K562 (cell line): ENCODE measurements at regions not wholly inside any gene's neighbourhood (a gene's known extent, or its start where the extent isn't known, plus 50 kb on each side); places are given as distances from the start of the nearest gene placed in this dataset.

Experiments used
- ATAC-seq: fragments of 200-7000 bp; cut with Tn5 transposase; 3 replicates; pipeline ENCODE4 v1.9.1; 2020; ENCODE audit warnings: moderate library complexity
- BruUV-seq: library from RNA; stranded (reverse); fragments of 400-500 nt; replicated peaks from 2 replicates; lab custom pipeline; 2021; lab: Mats Ljungman, UMichigan
- CTCF ChIA-PET: fragments of 300-600 bp; formaldehyde crosslinking; extraction: SDS; loops from one replicate; lab custom pipeline; 2021; ENCODE audit warnings: low intra/inter-chr PET ratio; lab: Yijun Ruan, JAX
- POLR2A ChIA-PET: fragments of 300-600, 350-650 bp; sonication (Branson Sonifier 250); formaldehyde crosslinking; extraction: SDS; loops from one replicate; lab custom pipeline; 2021; ENCODE audit warnings: antibody characterized with exemption, inconsistent platforms; lab: Yijun Ruan, JAX
- DNase-seq, 4 experiments: peaks; one replicate each; pipeline versions ENCODE4 v3.0.0 to v3.0.0-alpha.2; 2011 to 2018; ENCODE audit warnings: low spot score in 3 of 4, mixed read lengths in 3 of 4; ENCODE audit errors: extremely low read depth in 1 of 4
- FAIRE-seq: peaks from 2 replicates; lab custom pipeline; 2011; peaks lifted over from hg19 to GRCh38; lab: Jason Lieb, UNC
- H2AFZ ChIP-seq: 2 replicates; pipeline ENCODE4 v1.6.0; 2011; ENCODE audit warnings: low read depth, low read length, control low read depth, inconsistent platforms
- H3K27ac ChIP-seq: fragments of 200-600 bp; 3 replicates; pipeline ENCODE4 v1.8.0; 2011; ENCODE audit warnings: low read depth, mild to moderate bottlenecking, control low read depth, inconsistent platforms, low read length, moderate library complexity, mixed read lengths; ENCODE audit errors: extremely low read depth
- H3K27me3 ChIP-seq, 2 experiments: fragments of 300-600 bp in 1 of 2; 2 replicates in 1 of 2; 3 replicates in 1 of 2; pipeline versions ENCODE4 v1.6.0 to v1.8.0; 2011; ENCODE audit warnings: inconsistent platforms in 2 of 2, low read length in 2 of 2, mild to moderate bottlenecking in 1 of 2, mixed read lengths in 1 of 2, moderate library complexity in 1 of 2; ENCODE audit not compliant: control insufficient read depth in 2 of 2, insufficient read depth in 2 of 2
- H3K36me3 ChIP-seq: fragments of 300-600 bp; 3 replicates; pipeline ENCODE4 v1.8.0; 2011; ENCODE audit warnings: mild to moderate bottlenecking, low read length, inconsistent platforms; ENCODE audit not compliant: control insufficient read depth, insufficient read depth
- H3K4me1 ChIP-seq, 2 experiments: fragments of 200-600 bp in 1 of 2; replicated peaks in 1 of 2; 2 replicates in 1 of 2; 3 replicates in 1 of 2; pipeline versions ENCODE4 v1.5.1 to v1.8.0; 2011; ENCODE audit warnings: inconsistent platforms in 2 of 2, low read length in 2 of 2, mild to moderate bottlenecking in 1 of 2, mixed read lengths in 1 of 2, moderate library complexity in 1 of 2; ENCODE audit not compliant: control insufficient read depth in 2 of 2, insufficient read depth in 2 of 2
- H3K4me2 ChIP-seq: 2 replicates; pipeline ENCODE4 v1.6.1; 2011; ENCODE audit warnings: low read length, control low read depth, inconsistent platforms, mixed read lengths; ENCODE audit not compliant: insufficient read depth
- H3K4me3 ChIP-seq: fragments of 200-600 bp; sonication (generic), shearing (Covaris generic); 2 replicates; pipeline ENCODE4 v1.5.1; 2016; ENCODE audit warnings: control low read depth, inconsistent platforms
- H3K79me2 ChIP-seq: fragments of 200-600 bp; 3 replicates; pipeline ENCODE4 v1.8.0; 2011; ENCODE audit warnings: low read length, inconsistent platforms; ENCODE audit not compliant: control insufficient read depth, insufficient read depth
- H3K9ac ChIP-seq, 2 experiments: 2 replicates each; pipeline versions ENCODE4 v1.6.0 to v1.6.1; 2011; ENCODE audit warnings: low read depth in 2 of 2, low read length in 2 of 2, control low read depth in 1 of 2, inconsistent platforms in 1 of 2, mild to moderate bottlenecking in 1 of 2, mixed read lengths in 1 of 2; ENCODE audit not compliant: insufficient read depth in 1 of 2
- H3K9me1 ChIP-seq: one replicate; pipeline ENCODE4 v1.6.0; 2011; ENCODE audit warnings: inconsistent platforms, mild to moderate bottlenecking, low read length, moderate library complexity; ENCODE audit not compliant: control insufficient read depth, insufficient read depth
- H3K9me3 ChIP-seq: replicated peaks from 2 replicates; pipeline ENCODE4 v1.5.1; 2011; ENCODE audit warnings: low read depth, low read length, inconsistent platforms; ENCODE audit not compliant: control insufficient read depth, insufficient read depth
- H4K20me1 ChIP-seq: replicated peaks from 2 replicates; pipeline ENCODE4 v1.6.1; 2011; ENCODE audit warnings: low read length, inconsistent platforms, mixed read lengths; ENCODE audit not compliant: control insufficient read depth, insufficient read depth
- ETS2 ChIP-seq: IDR thresholded peaks from 2 replicates; pipeline ENCODE4 v1.6.1; 2016; ENCODE audit warnings: borderline replicate concordance, missing genetic modification characterization, mild to moderate bottlenecking, moderate library complexity, missing compliant biosample characterization; ENCODE audit not compliant: poor library complexity, severe bottlenecking
- HCFC1 ChIP-seq: IDR thresholded peaks from 2 replicates; pipeline ENCODE4 v1.6.1; 2012; ENCODE audit warnings: low read depth, low read length, improper control_type of control experiment
- HNRNPL ChIP-seq: fragments of 200-400 bp; formaldehyde crosslinking; IDR thresholded peaks from 2 replicates; pipeline ENCODE4 v1.6.1; 2017; ENCODE audit warnings: low read depth, mild to moderate bottlenecking, low read length
- KLF13 ChIP-seq: fragments of 450-650 bp; IDR thresholded peaks from 2 replicates; pipeline ENCODE4 v1.6.1; 2016; ENCODE audit warnings: missing genetic modification characterization, low read depth, mild to moderate bottlenecking, missing compliant biosample characterization, moderate library complexity, borderline replicate concordance
- MTA1 ChIP-seq: fragments of 450-650 bp; IDR thresholded peaks from 2 replicates; pipeline ENCODE4 v1.6.1; 2017; ENCODE audit warnings: borderline replicate concordance
- PCBP2 ChIP-seq: fragments of 200-400 bp; formaldehyde crosslinking; IDR thresholded peaks from 2 replicates; pipeline ENCODE4 v1.6.1; 2018; ENCODE audit warnings: low read length, low read depth, mild to moderate bottlenecking, moderate library complexity; ENCODE audit not compliant: poor library complexity, severe bottlenecking
- PHF20 ChIP-seq: fragments of 450-650 bp; IDR thresholded peaks from 2 replicates; pipeline ENCODE4 v1.6.1; 2018; ENCODE audit not compliant: partially characterized antibody
- SMARCA4 ChIP-seq: fragments of 450-650 bp; IDR thresholded peaks from 2 replicates; pipeline ENCODE4 v1.6.1; 2016
- SRF ChIP-seq, 2 experiments: fragments of 250-450, 450-650 bp in 1 of 2; sonication (Bioruptor Pico) in 1 of 2; sonication (generic) in 1 of 2; formaldehyde crosslinking; IDR thresholded peaks; 2 replicates each; pipeline versions ENCODE4 v1.5.0 to v1.5.1; 2020 to 2022; ENCODE audit warnings: mild to moderate bottlenecking in 1 of 2, missing genetic modification reagents in 1 of 2
- ZNF232 ChIP-seq: sonication (generic); formaldehyde crosslinking; IDR thresholded peaks from 2 replicates; pipeline ENCODE4 v1.8.0; 2022; ENCODE audit warnings: mild to moderate bottlenecking, missing genetic modification reagents
- ZNF583 ChIP-seq: fragments of 250-450 bp; sonication (Bioruptor Pico); IDR thresholded peaks from 2 replicates; pipeline ENCODE4 v1.4.0; 2020
- WGBS: fragments of 100-300 bp; shearing (Covaris generic); methylation state at CpG from one replicate; pipeline ENCODE4 v1.1.6; 2016; ENCODE audit warnings: low coverage, mixed read lengths; ENCODE audit not compliant: insufficient coverage; ENCODE audit errors: missing lambda C conversion rate; 5-methylcytosine and 5-hydroxymethylcytosine counted together
- in situ Hi-C: fragments of 300-500 bp; cut with MboI; formaldehyde crosslinking; loops from 4 replicates; pipeline ENCODE4 v1.15.0; 2018; ENCODE audit warnings: inconsistent platforms, mixed read lengths
- intact Hi-C: fragments of 100-400 bp; cut with micrococcal nuclease; formaldehyde crosslinking; loops from 2 replicates; pipeline ENCODE4 v1.14.2; 2022

DNA sequence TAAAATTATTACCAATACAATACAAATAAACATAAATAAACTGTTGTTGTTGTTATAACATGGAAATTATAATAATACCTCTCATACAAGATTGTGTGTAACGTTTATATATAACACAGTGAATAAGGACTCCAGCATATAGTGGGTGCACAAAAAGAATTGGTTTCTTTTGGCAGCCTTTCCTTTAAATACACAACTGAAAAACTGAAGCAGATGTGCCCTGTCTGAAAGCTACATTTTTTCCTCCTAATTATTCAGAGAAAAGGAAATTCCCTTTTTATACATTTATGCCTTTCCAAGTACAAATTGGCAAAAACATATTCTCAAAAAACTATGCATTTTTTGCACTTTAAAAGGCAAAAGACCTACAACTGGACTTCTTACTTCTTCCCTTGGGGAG lies 928.9 kb upstream of the NR2F2 start:
- FAIRE-seq (no peak), ATAC-seq (no peak), DNase-seq (no peak)
- H3K27ac ChIP-seq, result no peak overlapping the region
- H3K4me3 ChIP-seq, result no peak overlapping the region
- in situ Hi-C loops (no loop called here), intact Hi-C loops (no loop called here)
- POLR2A ChIA-PET, result no interaction called here
- H3K79me2 ChIP-seq, result no peaks in the 10 kb centered on the region
- H3K9me3 ChIP-seq, result no peaks in the 10 kb centered on the region
- CTCF ChIA-PET, result no interaction called here
- 0% methylated on average over 1 of the region's 1 CpG for WGBS
- no peak overlapping the region for H2AFZ ChIP-seq
- H3K4me1 ChIP-seq, result no peaks in the 10 kb centered on the region
- H4K20me1 ChIP-seq, result no peaks in the 10 kb centered on the region
- H3K4me2 ChIP-seq, result no peak overlapping the region
- TF ChIP-seq SRF (CRISPR knock-in tag; IDR thresholded peaks at IDR 0.05), result no peak
- TF ChIP-seq PCBP2, result no peak
- no peak for TF ChIP-seq SMARCA4
- TF ChIP-seq MTA1, result no peak
- no peak for TF ChIP-seq ETS2 (tag)
- no peak for TF ChIP-seq ZNF583 (CRISPR knock-in tag)
- TF ChIP-seq PHF20, result no peak
- TF ChIP-seq HCFC1, result no peak
- no peak for TF ChIP-seq ZNF232 (CRISPR knock-in tag)
- no peak for TF ChIP-seq HNRNPL
- no peak for TF ChIP-seq KLF13 (tag)
- H3K27me3 ChIP-seq, result no peaks in the 10 kb centered on the region
- H3K36me3 ChIP-seq, result no peaks in the 10 kb centered on the region
- no peak overlapping the region for H3K9ac ChIP-seq
- no peaks in the 10 kb centered on the region for H3K9me1 ChIP-seq
- no TSS peak for BruUV-seq
